BJ (cell line): ENCODE measurements at regions not wholly inside any gene's neighbourhood (a gene's known extent, or its start where the extent isn't known, plus 50 kb on each side); places are given as distances from the start of the nearest gene placed in this dataset.

ENCODE experiments used
- CTCF ChIA-PET: fragments of 350-600 bp; formaldehyde crosslinking; extraction: SDS; loops from one replicate; lab custom pipeline; 2021; ENCODE audit warnings: antibody characterized with exemption, inconsistent platforms; lab: Yijun Ruan, JAX
- POLR2A ChIA-PET: fragments of 300-600 bp; sonication (Branson Sonifier 250); formaldehyde crosslinking; extraction: SDS; loops from one replicate; lab custom pipeline; 2021; ENCODE audit warnings: antibody characterized with exemption; lab: Charles Lee
- DNase-seq: peaks from one replicate; pipeline ENCODE4 v3.0.0-alpha.2; 2011; ENCODE audit warnings: low read depth
- H3K27me3 ChIP-seq: 2 replicates; pipeline ENCODE4 v1.6.0; 2011; ENCODE audit warnings: low read length; ENCODE audit not compliant: control insufficient read depth, insufficient read depth
- H3K36me3 ChIP-seq: 2 replicates; pipeline ENCODE4 v1.5.1; 2011; ENCODE audit warnings: low read length; ENCODE audit not compliant: control insufficient read depth, insufficient read depth
- H3K4me3 ChIP-seq: 2 replicates; pipeline ENCODE4 v1.5.1; 2011; ENCODE audit warnings: low read depth, mild to moderate bottlenecking, control low read depth, low read length
- TF ChIP-seq, protein P1 (sequence below): IDR thresholded peaks from 2 replicates; pipeline ENCODE4 v1.5.1; 2011; ENCODE audit warnings: low read depth, mild to moderate bottlenecking, control low read depth, inconsistent platforms, low read length, moderate library complexity; ENCODE audit not compliant: insufficient read depth

GRCh38 chr9:522190-522589 is 307.5 kb downstream of the DOCK8 start:
- H3K36me3 ChIP-seq, result no peaks in the 10 kb centered on the region
- no peak for DNase-seq
- H3K27me3 ChIP-seq, result no peaks in the 10 kb centered on the region
- ChIA-PET CTCF (interaction anchor here (0.6 kb wide), 1 partner anchor 15 kb away, joined by 3 read pairs; no protein-coding TSS in a partner anchor), POLR2A (no interaction called here)
- TF ChIP-seq, protein P1, sequence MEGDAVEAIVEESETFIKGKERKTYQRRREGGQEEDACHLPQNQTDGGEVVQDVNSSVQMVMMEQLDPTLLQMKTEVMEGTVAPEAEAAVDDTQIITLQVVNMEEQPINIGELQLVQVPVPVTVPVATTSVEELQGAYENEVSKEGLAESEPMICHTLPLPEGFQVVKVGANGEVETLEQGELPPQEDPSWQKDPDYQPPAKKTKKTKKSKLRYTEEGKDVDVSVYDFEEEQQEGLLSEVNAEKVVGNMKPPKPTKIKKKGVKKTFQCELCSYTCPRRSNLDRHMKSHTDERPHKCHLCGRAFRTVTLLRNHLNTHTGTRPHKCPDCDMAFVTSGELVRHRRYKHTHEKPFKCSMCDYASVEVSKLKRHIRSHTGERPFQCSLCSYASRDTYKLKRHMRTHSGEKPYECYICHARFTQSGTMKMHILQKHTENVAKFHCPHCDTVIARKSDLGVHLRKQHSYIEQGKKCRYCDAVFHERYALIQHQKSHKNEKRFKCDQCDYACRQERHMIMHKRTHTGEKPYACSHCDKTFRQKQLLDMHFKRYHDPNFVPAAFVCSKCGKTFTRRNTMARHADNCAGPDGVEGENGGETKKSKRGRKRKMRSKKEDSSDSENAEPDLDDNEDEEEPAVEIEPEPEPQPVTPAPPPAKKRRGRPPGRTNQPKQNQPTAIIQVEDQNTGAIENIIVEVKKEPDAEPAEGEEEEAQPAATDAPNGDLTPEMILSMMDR, result no peak
- no peak overlapping the region for H3K4me3 ChIP-seq

- Histone ChIP-seq H3K27me3 (no peaks in the 10 kb centered on the region), H3K4me3 (no peak overlapping the region), H3K36me3 (no peaks in the 10 kb centered on the region)
- TF ChIP-seq, protein P1, result no peak
- CTCF ChIA-PET, result interaction anchor here (0.6 kb wide), 1 partner anchor 16 kb away, joined by 3 read pairs; no protein-coding TSS in a partner anchor
- no peak for DNase-seq
- POLR2A ChIA-PET, result no interaction called here
These were observed 308.0 kb downstream of the DOCK8 start for GRCh38 chr9:522658-523057.

DNA sequence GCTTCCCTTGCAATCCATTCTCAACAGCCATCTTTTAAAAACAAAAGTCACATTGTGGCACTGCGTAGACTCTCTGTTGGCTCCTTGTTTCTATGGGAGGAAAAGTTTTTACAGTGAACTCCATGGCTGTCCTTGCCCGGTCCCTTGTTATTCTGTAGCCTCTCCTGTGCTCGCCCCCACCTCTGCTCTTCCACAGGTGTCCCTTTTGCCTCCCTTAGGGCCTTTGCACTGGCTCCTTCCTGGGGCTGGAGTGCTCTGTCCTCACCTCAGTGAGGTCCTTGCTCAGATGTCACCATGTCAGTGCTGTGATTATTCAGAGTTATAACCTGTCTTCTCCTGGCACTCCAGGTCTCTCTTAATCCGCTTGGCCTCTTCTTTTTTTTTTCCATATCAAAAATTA is 308.8 kb downstream of the DOCK8 start:
- POLR2A ChIA-PET, result no interaction called here
- Histone ChIP-seq H3K36me3 (no peaks in the 10 kb centered on the region), H3K27me3 (no peaks in the 10 kb centered on the region), H3K4me3 (no peak overlapping the region)
- TF ChIP-seq, protein P1, result no peak
- CTCF ChIA-PET, result no interaction called here
- no peak for DNase-seq

- CTCF ChIA-PET, result no interaction called here
These were observed 309.3 kb downstream of the DOCK8 start for GRCh38 chr9:524008-524407.

DNA sequence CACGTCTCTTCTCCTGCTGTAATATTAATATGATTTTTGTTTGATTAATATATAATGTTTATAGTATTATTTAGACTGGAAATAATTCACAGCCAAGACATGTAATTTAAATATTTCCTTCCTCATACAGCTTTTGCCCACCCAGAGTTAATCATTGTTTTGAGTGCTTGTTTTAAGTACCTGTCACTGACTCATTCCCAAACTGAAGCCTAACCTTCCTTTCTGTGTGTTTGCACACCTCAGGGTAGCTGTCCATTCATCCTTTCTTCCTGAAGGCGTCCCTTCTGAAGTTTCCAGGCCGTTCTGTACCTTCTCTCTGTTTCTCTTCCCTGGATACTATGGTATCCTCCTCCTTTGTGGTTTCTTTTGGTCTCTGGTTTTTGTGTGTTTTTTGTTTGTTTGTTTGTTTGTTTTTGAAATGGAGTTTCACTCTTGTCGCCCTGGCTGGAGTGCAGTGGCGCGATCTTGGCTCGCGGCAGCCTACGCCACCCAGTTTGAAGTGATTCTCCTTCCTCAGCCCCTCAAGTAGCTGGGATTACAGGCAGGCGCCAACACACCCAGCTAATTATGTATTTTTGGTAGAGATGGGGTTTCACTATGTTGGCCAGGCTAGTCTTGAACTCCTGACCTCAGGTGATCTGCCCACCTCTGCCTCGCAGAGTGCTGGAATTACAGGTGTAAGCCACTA is 312.4 kb downstream of the DOCK8 start:
- no peak overlapping the region for H3K4me3 ChIP-seq
- ChIA-PET POLR2A (no interaction called here), CTCF (no interaction called here)
- TF ChIP-seq, protein P1, result no peak
- no peaks in the 10 kb centered on the region for H3K36me3 ChIP-seq
- DNase-seq, result no peak
- no peaks in the 10 kb centered on the region for H3K27me3 ChIP-seq

More at GRCh38 chr9:524008-524407, 309.3 kb downstream of the DOCK8 start:
- H3K4me3 ChIP-seq, result no peak overlapping the region
- TF ChIP-seq, protein P1, result no peak
- POLR2A ChIA-PET, result no interaction called here
- no peaks in the 10 kb centered on the region for H3K27me3 ChIP-seq
- DNase-seq, result no peak
- no peaks in the 10 kb centered on the region for H3K36me3 ChIP-seq
